Esophagus muscularis mucosa (tissue), 3 donors: ENCODE measurements at regions not wholly inside any gene's neighbourhood (a gene's known extent, or its start where the extent isn't known, plus 50 kb on each side); places are given as distances from the start of the nearest gene placed in this dataset.

Experiments used
- EP300 ChIP-seq: sonication (generic); formaldehyde crosslinking; IDR thresholded peaks from one replicate; pipeline ENCODE4 v1.6.1; 2017; ENCODE audit warnings: antibody characterized with exemption
- TF ChIP-seq, protein P1 (sequence below), 3 experiments: fragments of 200-600 bp in 2 of 3; fragments of 450-650 bp in 1 of 3; sonication (generic) in 2 of 3; IDR thresholded peaks; one replicate each; pipeline ENCODE4 v1.5.1; 2017 to 2019; ENCODE audit warnings: antibody characterized with exemption in 3 of 3, mild to moderate bottlenecking in 2 of 3, moderate library complexity in 1 of 3

DNA sequence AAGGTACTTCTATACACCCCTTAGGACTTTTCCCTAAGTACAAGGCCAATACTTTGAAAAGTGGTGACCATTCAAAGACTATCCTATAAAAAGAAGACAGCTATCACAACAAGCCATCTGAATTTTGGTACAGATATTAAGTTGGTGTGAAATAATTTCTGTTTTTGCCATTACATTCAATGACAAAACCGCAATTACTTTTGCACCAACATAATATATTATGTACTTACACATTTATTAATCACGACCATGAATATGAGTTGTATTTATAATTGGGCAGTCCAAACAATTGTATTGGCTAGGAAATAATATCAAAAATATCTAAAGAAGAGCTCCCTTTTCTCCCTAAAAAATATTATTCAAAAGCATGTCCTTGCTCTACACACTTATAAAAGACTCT, 215.7 kb downstream of the TMA16 start:
- TF ChIP-seq, protein P1, sequence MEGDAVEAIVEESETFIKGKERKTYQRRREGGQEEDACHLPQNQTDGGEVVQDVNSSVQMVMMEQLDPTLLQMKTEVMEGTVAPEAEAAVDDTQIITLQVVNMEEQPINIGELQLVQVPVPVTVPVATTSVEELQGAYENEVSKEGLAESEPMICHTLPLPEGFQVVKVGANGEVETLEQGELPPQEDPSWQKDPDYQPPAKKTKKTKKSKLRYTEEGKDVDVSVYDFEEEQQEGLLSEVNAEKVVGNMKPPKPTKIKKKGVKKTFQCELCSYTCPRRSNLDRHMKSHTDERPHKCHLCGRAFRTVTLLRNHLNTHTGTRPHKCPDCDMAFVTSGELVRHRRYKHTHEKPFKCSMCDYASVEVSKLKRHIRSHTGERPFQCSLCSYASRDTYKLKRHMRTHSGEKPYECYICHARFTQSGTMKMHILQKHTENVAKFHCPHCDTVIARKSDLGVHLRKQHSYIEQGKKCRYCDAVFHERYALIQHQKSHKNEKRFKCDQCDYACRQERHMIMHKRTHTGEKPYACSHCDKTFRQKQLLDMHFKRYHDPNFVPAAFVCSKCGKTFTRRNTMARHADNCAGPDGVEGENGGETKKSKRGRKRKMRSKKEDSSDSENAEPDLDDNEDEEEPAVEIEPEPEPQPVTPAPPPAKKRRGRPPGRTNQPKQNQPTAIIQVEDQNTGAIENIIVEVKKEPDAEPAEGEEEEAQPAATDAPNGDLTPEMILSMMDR (IDR thresholded peaks at IDR 0.05): no peak
- TF ChIP-seq EP300: no peak
